ENCODE measurements at regions not wholly inside any gene's neighbourhood (a gene's known extent, or its start where the extent isn't known, plus 50 kb on each side); places are given as distances from the start of the nearest gene placed in this dataset.
"Not testable (repeated sequence)": the region's sequence is repeated elsewhere in the genome, so short reads cannot be mapped to it uniquely, and the experiment has no call there.

GRCh38 chr7:26424319-26424718 lies 132.7 kb downstream of the SNX10 start:
- H3K79me2 ChIP-seq (ENCODE audit: insufficient read depth); H3K9ac ChIP-seq; POLR2A ChIA-PET; H3K4me2 ChIP-seq; H3F3A ChIP-seq (replicated peaks; ENCODE audit: insufficient read depth); DNase-seq; H2AFZ ChIP-seq (ENCODE audit: low read depth); H3K36me3 ChIP-seq (replicated peaks in 1 of 2; ENCODE audit: control insufficient read depth in 1 of 2, insufficient read depth in 2 of 2, low read length in 1 of 2); H3K4me3 ChIP-seq (ENCODE audit: low read depth in 2 of 2, low read length in 1 of 2); H3K27me3 ChIP-seq (ENCODE audit: insufficient read depth); H3K4me1 ChIP-seq (ENCODE audit: control insufficient read depth in 1 of 2, insufficient read depth in 2 of 2, low read depth in 1 of 2, low read length in 1 of 2); H3K27ac ChIP-seq (ENCODE audit: low read depth in 2 of 2, low read length in 1 of 2); H4K20me1 ChIP-seq (ENCODE audit: insufficient read depth); CTCF ChIA-PET; H3K9me3 ChIP-seq; H3K9me2 ChIP-seq: not testable (repeated sequence)
- 17% methylated on average over 1 of the region's 1 CpG for WGBS (ENCODE audit: low lambda C conversion rate)

GRCh38 chr7:26425655-26426054 lies 134.0 kb downstream of the SNX10 start:
- WGBS (ENCODE audit: low lambda C conversion rate), result 15% methylated on average over 1 of the region's 1 CpG
- DNase-seq, result peak; percentile 28
- Histone ChIP-seq H3K4me1 (ENCODE audit: control insufficient read depth in 1 of 2, insufficient read depth in 2 of 2, low read depth in 1 of 2, low read length in 1 of 2) (no peaks in the 10 kb centered on the region), H3F3A (replicated peaks; ENCODE audit: insufficient read depth) (no peaks in the 10 kb centered on the region), H4K20me1 (ENCODE audit: insufficient read depth) (no peaks in the 10 kb centered on the region), H3K9me3 (no peaks in the 10 kb centered on the region), H3K27ac (ENCODE audit: low read depth in 2 of 2, low read length in 1 of 2) (0 out of 4 replicates have a peak overlapping the region, but pooled peaks of 1 of the 2 experiments have one; percentile 1), H3K9me2 (no peaks in the 10 kb centered on the region), H3K27me3 (ENCODE audit: insufficient read depth) (no peaks in the 10 kb centered on the region), H3K79me2 (ENCODE audit: insufficient read depth) (no peaks in the 10 kb centered on the region), H3K4me2 (no peak overlapping the region), H3K4me3 (ENCODE audit: low read depth in 2 of 2, low read length in 1 of 2) (no peak overlapping the region), H2AFZ (ENCODE audit: low read depth) (no peak overlapping the region), H3K9ac (no peak overlapping the region), H3K36me3 (replicated peaks in 1 of 2; ENCODE audit: control insufficient read depth in 1 of 2, insufficient read depth in 2 of 2, low read length in 1 of 2) (no peaks in the 10 kb centered on the region)
- TF ChIP-seq POLR2AphosphoS5 (IDR thresholded peaks at IDR 0.05; ENCODE audit: low read depth, low read length) (no peak), NFIC (IDR thresholded peaks at IDR 0.05; ENCODE audit: borderline replicate concordance) (no peak), SMC3 (IDR thresholded peaks at IDR 0.05; ENCODE audit: low read depth, low read length) (no peak), PBX3 (IDR thresholded peaks at IDR 0.05) (no peak), EZH2phosphoT487 (IDR thresholded peaks at IDR 0.05; ENCODE audit: borderline replicate concordance, low read depth) (no peak), GABPA (IDR thresholded peaks at IDR 0.05; ENCODE audit: low read depth) (no peak), JUND (IDR thresholded peaks at IDR 0.05) (no peak), IRF3 (IDR thresholded peaks at IDR 0.05; ENCODE audit: low read depth, low read length) (no peak), TCF12 (IDR thresholded peaks at IDR 0.05) (no peak), RAD21 (IDR thresholded peaks at IDR 0.05; ENCODE audit: low read length) (no peak), CTCF (IDR thresholded peaks at IDR 0.05) (no peak), FOXM1 (IDR thresholded peaks at IDR 0.05; ENCODE audit: low read depth) (no peak), YY1 (IDR thresholded peaks at IDR 0.05; ENCODE audit: low read depth) (no peak), ZBTB33 (IDR thresholded peaks at IDR 0.05; ENCODE audit: borderline replicate concordance, low read depth) (no peak)
- ChIA-PET CTCF (interaction anchor here (0.8 to 1.9 kb wide), 6 partner anchors 10 to 48 kb away, joined by 3 to 10 read pairs (median 4); no protein-coding TSS in a partner anchor), POLR2A (no interaction called here)

Measured in SK-N-SH (cell line).